ENCODE measurements at regions not wholly inside any gene's neighbourhood (a gene's known extent, or its start where the extent isn't known, plus 50 kb on each side); places are given as distances from the start of the nearest gene placed in this dataset.

GRCh38 chr13:50261130-50261901, 246.1 kb downstream of the KCNRG start:
- Mint-ChIP-seq H3K4me1 (ENCODE audit: insufficient read depth, unreplicated experiment) (peaks cover 7% of the 10 kb centered on the region), H3K27ac (ENCODE audit: low read depth, unreplicated experiment) (peak overlapping the region; percentile 68), H3K9me3 (ENCODE audit: unreplicated experiment) (no peaks in the 10 kb centered on the region), H3K36me3 (ENCODE audit: insufficient read depth, unreplicated experiment) (no peaks in the 10 kb centered on the region), H3K27me3 (ENCODE audit: insufficient read depth, unreplicated experiment) (no peaks in the 10 kb centered on the region), H3K4me3 (ENCODE audit: unreplicated experiment) (no peak overlapping the region)
- ChIA-PET POLR2A (interaction anchor here (0.6 to 1.8 kb wide), 10 partner anchors 13 to 187 kb away, joined by 3 to 6 read pairs (median 4); no protein-coding TSS in a partner anchor), CTCF (interaction anchor here (0.7 to 1.8 kb wide), 4 partner anchors 36 to 539 kb away, joined by 3 to 4 read pairs (median 3); no protein-coding TSS in a partner anchor)
- TF ChIP-seq CTCF (IDR thresholded peaks at IDR 0.05; ENCODE audit: unreplicated experiment), result no peak
- peak; percentile 58 for DNase-seq (ENCODE audit: unreplicated experiment)
- BruUV-seq (replicated peaks), result no TSS peak
- intact Hi-C loops (cut with micrococcal nuclease), result no loop called here

DNA sequence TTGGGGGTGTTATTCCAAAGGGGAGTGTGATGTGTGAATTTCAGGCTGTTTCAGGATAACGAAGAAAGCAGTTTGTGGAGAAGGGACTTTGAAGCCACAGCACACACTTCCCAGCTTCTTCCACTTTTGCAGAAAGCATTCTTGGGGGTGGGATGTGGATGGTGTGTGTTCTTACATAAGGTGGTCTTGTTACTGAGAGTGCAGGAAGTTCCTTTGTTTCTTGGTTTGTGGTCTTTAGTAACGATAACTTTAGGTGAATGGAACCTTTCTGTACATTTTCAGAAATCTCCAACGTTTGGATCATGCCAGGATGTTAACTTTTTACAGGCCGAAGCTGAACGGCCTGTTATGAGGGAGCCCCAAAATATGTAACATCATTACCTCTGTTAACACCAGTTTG, 251.8 kb downstream of the KCNRG start:
- TF ChIP-seq CTCF (IDR thresholded peaks at IDR 0.05; ENCODE audit: unreplicated experiment), result no peak
- no peaks in the 10 kb centered on the region for H3K9me3 Mint-ChIP-seq (ENCODE audit: unreplicated experiment)
- BruUV-seq (replicated peaks), result no TSS peak
- DNase-seq (ENCODE audit: unreplicated experiment), result no peak
- no peaks in the 10 kb centered on the region for H3K36me3 Mint-ChIP-seq (ENCODE audit: insufficient read depth, unreplicated experiment)
- intact Hi-C loops (cut with micrococcal nuclease), result no loop called here
- no peaks in the 10 kb centered on the region for H3K27me3 Mint-ChIP-seq (ENCODE audit: insufficient read depth, unreplicated experiment)
- CTCF ChIA-PET, result no interaction called here
- no peak overlapping the region for H3K27ac Mint-ChIP-seq (ENCODE audit: low read depth, unreplicated experiment)
- POLR2A ChIA-PET, result no interaction called here
- no peaks in the 10 kb centered on the region for H3K4me1 Mint-ChIP-seq (ENCODE audit: insufficient read depth, unreplicated experiment)
- no peak overlapping the region for H3K4me3 Mint-ChIP-seq (ENCODE audit: unreplicated experiment)

DNA sequence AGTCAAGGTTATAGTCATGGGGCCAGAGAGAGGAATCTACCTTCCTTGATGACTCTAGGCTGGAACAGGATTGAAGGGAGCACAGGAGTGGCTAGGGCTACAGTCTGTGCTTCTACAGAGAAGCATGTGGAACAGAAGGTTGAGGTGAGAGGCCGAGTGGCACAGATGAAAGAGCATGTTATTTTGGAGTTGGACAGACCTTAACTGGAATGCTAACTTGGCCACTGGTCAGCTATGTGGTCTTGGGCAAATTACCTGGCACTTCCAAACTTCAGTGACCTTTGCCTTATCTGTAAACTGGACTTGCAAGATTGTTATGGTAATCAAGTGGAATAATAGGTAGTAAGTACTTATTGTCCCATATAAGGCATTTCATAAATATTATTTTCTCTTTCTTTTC, 252.7 kb downstream of the KCNRG start:
- DNase-seq (ENCODE audit: unreplicated experiment), result no peak
- intact Hi-C loops (cut with micrococcal nuclease), result no loop called here
- H3K36me3 Mint-ChIP-seq (ENCODE audit: insufficient read depth, unreplicated experiment), result no peaks in the 10 kb centered on the region
- H3K9me3 Mint-ChIP-seq (ENCODE audit: unreplicated experiment), result no peaks in the 10 kb centered on the region
- CTCF ChIA-PET, result interaction anchor here (0.6 to 1.2 kb wide), 2 partner anchors 13 to 32 kb away, joined by 3 to 4 read pairs; no protein-coding TSS in a partner anchor
- no peak for TF ChIP-seq CTCF (IDR thresholded peaks at IDR 0.05; ENCODE audit: unreplicated experiment)
- POLR2A ChIA-PET, result no interaction called here
- BruUV-seq (replicated peaks), result no TSS peak
- no peaks in the 10 kb centered on the region for H3K4me1 Mint-ChIP-seq (ENCODE audit: insufficient read depth, unreplicated experiment)
- no peak overlapping the region for H3K4me3 Mint-ChIP-seq (ENCODE audit: unreplicated experiment)
- H3K27ac Mint-ChIP-seq (ENCODE audit: low read depth, unreplicated experiment), result no peak overlapping the region
- H3K27me3 Mint-ChIP-seq (ENCODE audit: insufficient read depth, unreplicated experiment), result no peaks in the 10 kb centered on the region

DNA sequence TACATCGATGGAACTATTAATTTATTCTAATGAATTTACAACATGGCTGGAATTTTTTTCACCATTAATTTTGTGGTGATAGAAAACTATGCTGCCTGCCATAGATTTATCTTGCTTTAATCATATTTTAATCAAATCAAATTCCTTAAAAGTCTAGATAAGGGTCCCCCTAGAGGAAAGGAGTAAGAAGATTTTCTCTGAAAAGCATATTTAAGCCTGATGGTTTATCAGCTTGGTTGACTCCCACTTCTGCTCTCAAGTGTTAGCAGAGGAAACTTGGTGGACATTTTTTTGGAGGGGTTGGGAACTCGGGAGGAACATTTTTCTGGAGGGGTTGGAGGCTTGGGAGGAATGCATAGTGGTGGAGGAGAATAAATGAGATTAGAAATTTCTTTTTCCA, 253.3 kb downstream of the KCNRG start:
- CTCF ChIA-PET, result interaction anchor here (0.6 to 1.2 kb wide), 2 partner anchors 13 to 32 kb away, joined by 3 to 4 read pairs; no protein-coding TSS in a partner anchor
- DNase-seq (ENCODE audit: unreplicated experiment), result no peak
- no peak overlapping the region for H3K27ac Mint-ChIP-seq (ENCODE audit: low read depth, unreplicated experiment)
- no peak overlapping the region for H3K4me3 Mint-ChIP-seq (ENCODE audit: unreplicated experiment)
- BruUV-seq (replicated peaks), result no TSS peak
- no peaks in the 10 kb centered on the region for H3K27me3 Mint-ChIP-seq (ENCODE audit: insufficient read depth, unreplicated experiment)
- no peaks in the 10 kb centered on the region for H3K9me3 Mint-ChIP-seq (ENCODE audit: unreplicated experiment)
- no peaks in the 10 kb centered on the region for H3K4me1 Mint-ChIP-seq (ENCODE audit: insufficient read depth, unreplicated experiment)
- intact Hi-C loops (cut with micrococcal nuclease), result no loop called here
- no peaks in the 10 kb centered on the region for H3K36me3 Mint-ChIP-seq (ENCODE audit: insufficient read depth, unreplicated experiment)
- POLR2A ChIA-PET, result no interaction called here
- no peak for TF ChIP-seq CTCF (IDR thresholded peaks at IDR 0.05; ENCODE audit: unreplicated experiment)
